Endothelial cell of umbilical vein (primary cell): ENCODE measurements at regions not wholly inside any gene's neighbourhood (a gene's known extent, or its start where the extent isn't known, plus 50 kb on each side); places are given as distances from the start of the nearest gene placed in this dataset.

Experiments
- BruUV-seq: library from RNA; stranded (reverse); fragments of 400-500 nt; replicated peaks from 2 replicates; lab custom pipeline; 2021; lab: Mats Ljungman, UMichigan
- CTCF ChIA-PET: fragments of 300-600, 350-600 bp; sonication (Branson Sonifier 250); formaldehyde crosslinking; loops from one replicate; lab custom pipeline; 2021; ENCODE audit warnings: antibody characterized with exemption, inconsistent platforms; lab: Charles Lee
- POLR2A ChIA-PET: fragments of 300-600, 350-600 bp; sonication (Branson Sonifier 250); formaldehyde crosslinking; loops from one replicate; lab custom pipeline; 2021; ENCODE audit warnings: antibody characterized with exemption, inconsistent platforms; lab: Charles Lee
- DNase-seq: peaks from one replicate; pipeline ENCODE4 v3.0.0-alpha.2; 2011; ENCODE audit warnings: low read depth, low spot score
- FAIRE-seq: peaks from 2 replicates; lab custom pipeline; 2011; peaks lifted over from hg19 to GRCh38; lab: Jason Lieb, UNC
- H2AFZ ChIP-seq: 2 replicates; pipeline ENCODE4 v1.6.0; 2012; ENCODE audit warnings: low read depth, low read length, control low read depth, inconsistent platforms
- H3K27ac ChIP-seq: 2 replicates; pipeline ENCODE4 v1.5.1; 2011; ENCODE audit warnings: low read depth, mild to moderate bottlenecking, control low read depth, low read length, moderate library complexity; ENCODE audit not compliant: insufficient read depth
- H3K27me3 ChIP-seq, 2 experiments: 2 replicates each; pipeline versions ENCODE4 v1.6.0 to v1.6.1; 2011; ENCODE audit warnings: low read length in 2 of 2, mixed read lengths in 1 of 2; ENCODE audit not compliant: control insufficient read depth in 2 of 2, insufficient read depth in 2 of 2
- H3K36me3 ChIP-seq, 2 experiments: 2 replicates in 1 of 2; 3 replicates in 1 of 2; pipeline ENCODE4 v1.5.1; 2011; ENCODE audit warnings: low read length in 2 of 2, mild to moderate bottlenecking in 1 of 2, moderate library complexity in 1 of 2; ENCODE audit not compliant: control insufficient read depth in 2 of 2, insufficient read depth in 2 of 2; ENCODE audit errors: extremely low read depth in 1 of 2
- H3K4me1 ChIP-seq: 3 replicates; pipeline ENCODE4 v1.5.1; 2011; ENCODE audit warnings: mild to moderate bottlenecking, low read length; ENCODE audit not compliant: control insufficient read depth, insufficient read depth; ENCODE audit errors: extremely low read depth
- H3K4me2 ChIP-seq: 2 replicates; pipeline ENCODE4 v1.6.1; 2011; ENCODE audit warnings: low read length, control low read depth, mixed read lengths; ENCODE audit not compliant: insufficient read depth
- H3K4me3 ChIP-seq, 3 experiments: fragments of 200-600 bp in 1 of 3; sonication (generic), shearing (Covaris generic) in 1 of 3; replicated peaks in 1 of 3; 2 replicates each; pipeline ENCODE4 v1.5.1; 2011 to 2016; ENCODE audit warnings: control low read depth in 3 of 3, low read length in 3 of 3, mild to moderate bottlenecking in 2 of 3, inconsistent platforms in 1 of 3, low read depth in 1 of 3, moderate library complexity in 1 of 3; ENCODE audit not compliant: insufficient read depth in 1 of 3
- H3K79me2 ChIP-seq: 2 replicates; pipeline ENCODE4 v1.6.0; 2012; ENCODE audit warnings: low read length, inconsistent platforms; ENCODE audit not compliant: control insufficient read depth, insufficient read depth
- H3K9ac ChIP-seq: replicated peaks from 2 replicates; pipeline ENCODE3; 2011; ENCODE audit warnings: low read length, control low read depth; ENCODE audit not compliant: insufficient read depth; ENCODE audit errors: extremely low read depth
- H3K9me1 ChIP-seq: replicated peaks from 3 replicates; pipeline ENCODE4 v1.6.0; 2011; ENCODE audit warnings: mild to moderate bottlenecking, low read length; ENCODE audit not compliant: control insufficient read depth, insufficient read depth; ENCODE audit errors: extremely low read depth
- H3K9me3 ChIP-seq: replicated peaks from 2 replicates; pipeline ENCODE4 v1.5.1; 2012; ENCODE audit warnings: low read length, inconsistent platforms; ENCODE audit not compliant: control insufficient read depth, insufficient read depth
- H4K20me1 ChIP-seq: replicated peaks from 2 replicates; pipeline ENCODE3; 2011; ENCODE audit warnings: mild to moderate bottlenecking, low read length; ENCODE audit not compliant: control insufficient read depth, insufficient read depth; ENCODE audit errors: extremely low read depth
- CTCF ChIP-seq, 2 donors: IDR thresholded peaks; 1 replicate in 1 of 2; 2 replicates in 1 of 2; pipeline ENCODE4 v1.5.1; 2011; ENCODE audit warnings: low read length in 2 of 2, mild to moderate bottlenecking in 2 of 2, moderate library complexity in 2 of 2, control low read depth in 1 of 2, inconsistent platforms in 1 of 2, low read depth in 1 of 2; ENCODE audit not compliant: insufficient read depth in 1 of 2; ENCODE audit errors: extremely low read depth in 1 of 2
- EZH2 ChIP-seq: IDR thresholded peaks from 2 replicates; pipeline ENCODE4 v1.6.1; 2012; ENCODE audit warnings: borderline replicate concordance, low read depth, mild to moderate bottlenecking, moderate library complexity, low read length, inconsistent platforms; ENCODE audit not compliant: severe bottlenecking
- FOS ChIP-seq: IDR thresholded peaks from 2 replicates; pipeline ENCODE4 v1.6.1; 2011; ENCODE audit warnings: mild to moderate bottlenecking, low read length, moderate library complexity, borderline replicate concordance; ENCODE audit not compliant: insufficient read depth
- GATA2 ChIP-seq: IDR thresholded peaks from 2 replicates; pipeline ENCODE4 v1.7.0; 2011; ENCODE audit warnings: low read depth, mild to moderate bottlenecking, moderate library complexity, mixed read lengths, low read length; ENCODE audit not compliant: insufficient read length, insufficient read depth
- JUN ChIP-seq: IDR thresholded peaks from 2 replicates; pipeline ENCODE4 v1.6.1; 2011; ENCODE audit warnings: borderline replicate concordance, low read depth; ENCODE audit not compliant: insufficient read length, insufficient read depth
- MAX ChIP-seq: IDR thresholded peaks from 2 replicates; pipeline ENCODE4 v1.6.1; 2011; ENCODE audit not compliant: insufficient read depth, insufficient read length
- MYC ChIP-seq: IDR thresholded peaks from one replicate; pipeline ENCODE4 v1.6.1; 2011; ENCODE audit warnings: mild to moderate bottlenecking, low read depth, low read length
- POLR2A ChIP-seq: IDR thresholded peaks from 2 replicates; pipeline ENCODE4 v1.6.1; 2012; ENCODE audit warnings: low read depth, mild to moderate bottlenecking, control low read depth, low read length
- POLR2AphosphoS5 ChIP-seq: IDR thresholded peaks from 2 replicates; pipeline ENCODE4 v1.6.1; 2012; ENCODE audit warnings: low read depth, mild to moderate bottlenecking, control low read depth, low read length, moderate library complexity; ENCODE audit not compliant: insufficient read depth
- dilution Hi-C: fragments of 300-500 bp; cut with MboI; formaldehyde crosslinking; loops from one replicate; pipeline ENCODE4 v1.15.0; 2019; ENCODE audit warnings: low sequenced_read_pairs; ENCODE audit not compliant: extremely low pct_ligation_motif_present
- intact Hi-C: fragments of 100-400 bp; cut with micrococcal nuclease; formaldehyde crosslinking; loops from one replicate; pipeline ENCODE4 v1.10.0; 2022

GRCh38 chr19:29295285-29295684 lies 82.3 kb upstream of the UQCRFS1 start:
- CTCF ChIA-PET: no interaction called here
- Histone ChIP-seq H3K9me3 (peaks cover 11% of the 10 kb centered on the region), H4K20me1 (no peaks in the 10 kb centered on the region), H2AFZ (no peak overlapping the region), H3K27ac (no peak overlapping the region), H3K36me3 (no peaks in the 10 kb centered on the region), H3K4me3 (no peak overlapping the region), H3K4me2 (no peak overlapping the region), H3K9ac (no peak overlapping the region), H3K4me1 (no peaks in the 10 kb centered on the region), H3K27me3 (no peaks in the 10 kb centered on the region), H3K9me1 (no peaks in the 10 kb centered on the region), H3K79me2 (no peaks in the 10 kb centered on the region)
- intact Hi-C loops: no loop called here
- dilution Hi-C loops: no loop called here
- no peak for DNase-seq
- no peak for FAIRE-seq
- BruUV-seq: no TSS peak
- POLR2A ChIA-PET: no interaction called here
- no peak for TF ChIP-seq POLR2A
- no peak for TF ChIP-seq JUN
- no peak for TF ChIP-seq CTCF (IDR thresholded peaks at IDR 0.05; ENCODE audit: extremely low read depth in 1 of 2, insufficient read depth in 1 of 2, low read depth in 1 of 2, low read length in 2 of 2)
- TF ChIP-seq EZH2: no peak
- TF ChIP-seq MYC: no peak
- no peak for TF ChIP-seq GATA2
- no peak for TF ChIP-seq MAX
- no peak for TF ChIP-seq POLR2AphosphoS5
- no peak for TF ChIP-seq FOS
